HepG2 (cell line): ENCODE measurements at regions not wholly inside any gene's neighbourhood (a gene's known extent, or its start where the extent isn't known, plus 50 kb on each side); places are given as distances from the start of the nearest gene placed in this dataset.

Source experiments
- ATAC-seq: fragments of 200-7000 bp; cut with Tn5 transposase; 3 replicates; pipeline ENCODE4 v1.9.1; 2020; ENCODE audit warnings: mild to moderate bottlenecking, moderate library complexity
- BruUV-seq: library from RNA; stranded (reverse); fragments of 400-500 nt; replicated peaks from 2 replicates; lab custom pipeline; 2021; lab: Mats Ljungman, UMichigan
- CTCF ChIA-PET: fragments of 300-600 bp; formaldehyde crosslinking; extraction: SDS; loops from one replicate; lab custom pipeline; 2021; ENCODE audit warnings: low total read pairs, inconsistent platforms, low intra/inter-chr PET ratio; lab: Yijun Ruan, JAX
- POLR2A ChIA-PET: fragments of 350-600 bp; sonication (Branson Sonifier 250); formaldehyde crosslinking; loops from one replicate; lab custom pipeline; 2020; ENCODE audit warnings: antibody characterized with exemption, inconsistent platforms; lab: Yijun Ruan, JAX
- DNase-seq: peaks from one replicate; pipeline ENCODE4 v3.0.0-alpha.2; 2015; ENCODE audit warnings: low spot score
- FAIRE-seq: peaks from 3 replicates; lab custom pipeline; 2011; peaks lifted over from hg19 to GRCh38; lab: Jason Lieb, UNC
- H2AFZ ChIP-seq: one replicate; pipeline ENCODE4 v1.6.1; 2011; ENCODE audit warnings: low read length, inconsistent platforms
- H3K27ac ChIP-seq: fragments of 300-600 bp; 3 replicates; pipeline ENCODE4 v1.8.0; 2011; ENCODE audit warnings: mixed run types, mild to moderate bottlenecking, mixed read lengths, low read length, inconsistent platforms; ENCODE audit not compliant: insufficient read depth; ENCODE audit errors: extremely low read length
- H3K27me3 ChIP-seq, 2 experiments: fragments of 200-600 bp in 1 of 2; 2 replicates in 1 of 2; 3 replicates in 1 of 2; pipeline versions ENCODE4 v1.6.0 to v1.8.0; 2011; ENCODE audit warnings: low read length in 2 of 2, mild to moderate bottlenecking in 2 of 2, moderate library complexity in 2 of 2, inconsistent platforms in 1 of 2; ENCODE audit not compliant: insufficient read depth in 2 of 2, control insufficient read depth in 1 of 2
- H3K36me3 ChIP-seq, 2 experiments: fragments of 200-600 bp in 1 of 2; replicated peaks in 1 of 2; 2 replicates in 1 of 2; 3 replicates in 1 of 2; pipeline versions ENCODE4 v1.5.1 to v1.8.0; 2011; ENCODE audit warnings: low read length in 2 of 2, inconsistent platforms in 1 of 2; ENCODE audit not compliant: insufficient read depth in 2 of 2, control insufficient read depth in 1 of 2
- H3K4me1 ChIP-seq: 2 replicates; pipeline ENCODE4 v1.5.1; 2012; ENCODE audit warnings: low read length, inconsistent platforms; ENCODE audit not compliant: insufficient read depth
- H3K4me2 ChIP-seq: 2 replicates; pipeline ENCODE4 v1.6.0; 2011; ENCODE audit warnings: low read depth, low read length, inconsistent platforms
- H3K4me3 ChIP-seq, 3 experiments: fragments of 200-600 bp in 1 of 3; sonication (generic), shearing (Covaris generic) in 1 of 3; replicated peaks in 1 of 3; 2 replicates each; pipeline ENCODE4 v1.5.1; 2011 to 2016; ENCODE audit warnings: low read length in 3 of 3, inconsistent platforms in 2 of 3, low read depth in 2 of 3, mild to moderate bottlenecking in 2 of 3, control low read depth in 1 of 3, mixed read lengths in 1 of 3; ENCODE audit not compliant: insufficient read depth in 1 of 3
- H3K79me2 ChIP-seq: one replicate; pipeline ENCODE4 v1.6.1; 2011; ENCODE audit warnings: low read length, inconsistent platforms; ENCODE audit not compliant: insufficient read depth
- H3K9ac ChIP-seq: 2 replicates; pipeline ENCODE4 v1.6.0; 2011; ENCODE audit warnings: mild to moderate bottlenecking, low read depth, low read length, inconsistent platforms; ENCODE audit not compliant: insufficient read depth
- H3K9me3 ChIP-seq: 2 replicates; pipeline ENCODE4 v1.5.1; 2012; ENCODE audit warnings: mild to moderate bottlenecking, low read length
- H4K20me1 ChIP-seq: 2 replicates; pipeline ENCODE4 v1.6.0; 2011; ENCODE audit warnings: inconsistent platforms, mild to moderate bottlenecking, low read length, moderate library complexity; ENCODE audit not compliant: insufficient read depth
- ARNT ChIP-seq: fragments of 450-650 bp; IDR thresholded peaks from 2 replicates; pipeline ENCODE4 v1.6.1; 2017
- ATF2 ChIP-seq: sonication (generic); formaldehyde crosslinking; IDR thresholded peaks from 2 replicates; pipeline ENCODE4 v1.4.0; 2020; ENCODE audit warnings: missing genetic modification reagents
- CHD4 ChIP-seq: fragments of 200-600 bp; sonication (generic); IDR thresholded peaks from 2 replicates; pipeline ENCODE4 v1.7.0; 2017; ENCODE audit warnings: mild to moderate bottlenecking, low read length, borderline replicate concordance
- TARDBP ChIP-seq: sonication (generic); formaldehyde crosslinking; IDR thresholded peaks from 2 replicates; pipeline ENCODE4 v1.8.0; 2022; ENCODE audit warnings: mild to moderate bottlenecking, missing genetic modification reagents
- ZBTB2 ChIP-seq: sonication (generic); formaldehyde crosslinking; IDR thresholded peaks from 2 replicates; pipeline ENCODE4 v1.8.0; 2022; ENCODE audit warnings: low read depth, missing genetic modification reagents
- ZNF547 ChIP-seq: sonication (generic); formaldehyde crosslinking; IDR thresholded peaks from 2 replicates; pipeline ENCODE4 v1.5.1; 2020; ENCODE audit warnings: mild to moderate bottlenecking, missing genetic modification reagents
- ZNF577 ChIP-seq: sonication (generic); formaldehyde crosslinking; IDR thresholded peaks from 2 replicates; pipeline ENCODE4 v1.4.0; 2020; ENCODE audit warnings: mild to moderate bottlenecking, low read depth, missing genetic modification reagents, borderline replicate concordance
- WGBS: methylation state at CpG from one replicate; pipeline ENCODE4 v1.1.6; 2017; ENCODE audit warnings: low lambda C conversion rate; 5-methylcytosine and 5-hydroxymethylcytosine counted together
- in situ Hi-C: cut with HindIII; loops from 2 replicates; pipeline ENCODE4 v1.10.0; 2017; ENCODE audit warnings: low pct_unique_long_range_greater_than_20kb; ENCODE audit not compliant: extremely low pct_ligation_motif_present
- intact Hi-C: fragments of 100-400 bp; cut with micrococcal nuclease; formaldehyde crosslinking; loops from one replicate; pipeline ENCODE4 v1.10.0; 2022; ENCODE audit not compliant: unreplicated experiment

DNA sequence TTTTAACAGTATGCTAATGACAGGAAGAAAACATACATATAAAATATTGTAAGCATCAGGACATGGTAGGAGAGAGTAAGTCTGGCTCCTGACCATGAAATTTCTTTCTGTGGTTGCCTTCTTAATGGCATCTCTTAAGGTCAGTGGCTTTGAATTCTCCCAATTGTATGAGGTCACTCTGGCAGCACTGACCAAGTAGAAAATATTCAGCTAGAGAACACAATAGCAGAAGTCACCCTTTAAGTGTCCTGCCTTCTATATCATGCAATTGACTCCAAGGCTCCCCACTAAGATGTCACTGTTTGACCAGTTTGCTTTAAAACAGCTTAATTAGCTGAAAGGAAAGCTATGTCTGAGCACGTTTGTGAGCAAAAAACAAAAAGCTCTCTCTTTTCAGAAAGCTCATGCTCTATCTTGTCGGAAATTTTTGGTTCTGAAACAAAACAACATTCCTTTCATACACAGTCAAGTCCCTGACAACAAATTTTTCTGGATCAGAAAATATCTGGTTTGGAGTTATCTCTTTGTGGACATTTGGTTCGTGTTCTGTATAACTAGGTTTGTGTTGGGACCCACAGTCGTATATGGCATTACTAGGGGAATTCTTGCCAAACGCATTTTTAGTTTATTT lies 120.9 kb upstream of the IFNGR1 start (continued):
- TF ChIP-seq CHD4 (no peak), TARDBP (CRISPR knock-in tag) (no peak), ZBTB2 (no peak)
- TF ChIP-seq, all 625 proteins: peak for 0

GRCh38 chr6:137334884-137335283 lies 115.7 kb upstream of the IFNGR1 start:
- Histone ChIP-seq H4K20me1 (no peaks in the 10 kb centered on the region), H2AFZ (no peak overlapping the region), H3K9ac (no peak overlapping the region), H3K27ac (no peak overlapping the region), H3K79me2 (no peaks in the 10 kb centered on the region), H3K4me2 (no peak overlapping the region), H3K27me3 (no peaks in the 10 kb centered on the region), H3K4me3 (no peak overlapping the region), H3K9me3 (no peaks in the 10 kb centered on the region), H3K4me1 (peaks cover 9% of the 10 kb centered on the region), H3K36me3 (no peaks in the 10 kb centered on the region)
- FAIRE-seq: no peak
- POLR2A ChIA-PET: no interaction called here
- TF ChIP-seq ZNF577 (no peak), ARNT (no peak), ATF2 (no peak), ZNF547 (CRISPR knock-in tag) (no peak)
- BruUV-seq: no TSS peak
- ATAC-seq: no peak
- WGBS: 99% methylated on average over 3 of the region's 3 CpGs
- CTCF ChIA-PET: no interaction called here
- no peak for DNase-seq
- in situ Hi-C loops: no loop called here
- intact Hi-C loops: no loop called here
